Heart right ventricle (tissue), 16 donors: ENCODE measurements at regions not wholly inside any gene's neighbourhood (a gene's known extent, or its start where the extent isn't known, plus 50 kb on each side); places are given as distances from the start of the nearest gene placed in this dataset.

Experiments
- ATAC-seq, 8 donors: fragments of 200-7000 bp; cut with Tn5 transposase; one replicate each; pipeline ENCODE4 v1.9.1; 2020; ENCODE audit warnings: mild to moderate bottlenecking in 8 of 8, moderate library complexity in 8 of 8, moderate number of reproducible peaks in 1 of 8
- DNase-seq, 2 donors: peaks; one replicate each; pipeline ENCODE4 v3.0.0-alpha.2; 2020
- H3K27ac ChIP-seq, 10 donors: fragments of 200-600 bp; sonication (generic) in 2 of 10; one replicate each; pipeline versions ENCODE4 v1.5.0 to v1.8.0; 2020 to 2022; ENCODE audit warnings: mild to moderate bottlenecking in 3 of 10
- H3K27me3 ChIP-seq, 7 donors: fragments of 200-600 bp; one replicate each; pipeline ENCODE4 v1.8.0; 2021 to 2022; ENCODE audit warnings: mild to moderate bottlenecking in 2 of 7
- H3K36me3 ChIP-seq, 9 donors: fragments of 200-600 bp; sonication (generic) in 1 of 9; one replicate each; pipeline versions ENCODE4 v1.5.0 to v1.8.0; 2020 to 2022; ENCODE audit warnings: mild to moderate bottlenecking in 2 of 9
- H3K4me1 ChIP-seq, 9 donors: fragments of 200-600 bp; sonication (generic) in 1 of 9; one replicate each; pipeline versions ENCODE4 v1.5.0 to v1.8.0; 2020 to 2022; ENCODE audit warnings: mild to moderate bottlenecking in 4 of 9
- H3K4me3 ChIP-seq, 10 donors: fragments of 200-600 bp; sonication (generic) in 2 of 10; one replicate each; pipeline versions ENCODE4 v1.5.0 to v1.8.0; 2020 to 2022; ENCODE audit warnings: mild to moderate bottlenecking in 7 of 10, moderate library complexity in 2 of 10
- H3K9me3 ChIP-seq, 11 donors: fragments of 200-600 bp in 10 of 11; sonication (generic) in 2 of 11; one replicate each; pipeline versions ENCODE4 v1.5.0 to v1.8.0; 2013 to 2022; ENCODE audit warnings: mild to moderate bottlenecking in 2 of 11, control low read depth in 1 of 11, moderate library complexity in 1 of 11
- CTCF ChIP-seq, 9 donors: fragments of 200-600 bp; sonication (generic) in 2 of 9; IDR thresholded peaks; one replicate each; pipeline versions ENCODE4 v1.5.0 to v1.8.0; 2021 to 2022; ENCODE audit warnings: antibody characterized with exemption in 9 of 9, mild to moderate bottlenecking in 5 of 9, moderate library complexity in 1 of 9
- WGBS, 2 donors: extraction: QIAGEN DNeasy Blood & Tissue Kit; methylation state at CpG; one replicate each; pipeline ENCODE4 v1.1.7; 2013; ENCODE audit warnings: inconsistent platforms in 1 of 2; 5-methylcytosine and 5-hydroxymethylcytosine counted together
- intact Hi-C, 10 donors: fragments of 100-400 bp; cut with DNase I; formaldehyde crosslinking; loops; one replicate each; pipeline versions ENCODE4 v1.11.1 to v1.14.2; 2022
- donor health status: Arrhythmogenic right ventricular cardiomyopathy.
- donor health status: ischemic (EF 13 %, LVEDD 7.1; RV severe dilation, severe dysfunction).
- donor health status: healthy with polysubstance abuse.
- donor health status: DM: no; HTN: yes; CAD: no.
- donor health status: DM: no; HTN: no; CAD: no.
- donor health status: ischemic (EF 25% LVEDD 6.9; RV normal size, moderate dysfunction).
- donor health status: ischemic (EF 25% LVEDD 5.7; RV mildly dilated, moderate dysfunction).
- donor health status: healthy.
- donor health status: DM: yes; HTN: yes; CAD: no.
- donor health status: Ischemic cardiomyopathy.
- donor health status: ischemic (EF 35%, LVEDD 5.7; RV mildly dilated, moderate dysfunction).
- donor health status: nonischemic (EF 11% LVEDD 7.7; RV severe dilation, severe dysfunction).
- donor health status: DM: yes; HTN: yes; CAD: no.
- donor health status: PGD.
- donor health status: ischemic (EF 29% LVEDD 5.4; RV normal size, mild dysfunction).
- donor health status: nonischemic (EF 23%, LVEDD 6.1; RV moderate dilation, normal function).

GRCh38 chr2:239775623-239776435 is 249.3 kb downstream of the NDUFA10 start:
- 62 to 63% methylated on average over 21 of the region's 21 CpGs for WGBS, 2 donors

GRCh38 chr2:239774933-239775622 is 250.1 kb downstream of the NDUFA10 start:
- intact Hi-C loops, result no loop called here
- Histone ChIP-seq H3K4me1 (no peaks in the 10 kb centered on the region), H3K36me3 (no peaks in the 10 kb centered on the region), H3K27me3 (peaks cover 0 to 62% (median 46%) of the 10 kb centered on the region in 7 donors), H3K9me3 (peaks cover 0 to 20% (median 7%) of the 10 kb centered on the region in 11 donors), H3K27ac (no peak overlapping the region), H3K4me3 (no peak overlapping the region)
- no peak for ATAC-seq
- WGBS, 2 donors, result 76 to 85% methylated on average over 17 of the region's 17 CpGs
- no peak for DNase-seq
- no peak for TF ChIP-seq CTCF (IDR thresholded peaks at IDR 0.05)

More at GRCh38 chr2:239775623-239776435, 249.3 kb downstream of the NDUFA10 start:
- DNase-seq (no peak), ATAC-seq (no peak)
- H3K27ac ChIP-seq, result no peak overlapping the region
- intact Hi-C loops, result no loop called here
- TF ChIP-seq CTCF (IDR thresholded peaks at IDR 0.05), result no peak
- H3K4me3 ChIP-seq, result no peak overlapping the region
- H3K4me1 ChIP-seq, result no peaks in the 10 kb centered on the region
- H3K27me3 ChIP-seq, result peaks cover 0 to 62% (median 50%) of the 10 kb centered on the region in 7 donors
- no peaks in the 10 kb centered on the region for H3K36me3 ChIP-seq
- peaks cover 0 to 20% (median 7%) of the 10 kb centered on the region in 11 donors for H3K9me3 ChIP-seq

GRCh38 chr2:239774142-239774462 is 251.0 kb downstream of the NDUFA10 start:
- ATAC-seq, result no peak
- 76 to 90% methylated on average over 4 of the region's 4 CpGs for WGBS, 2 donors

More at GRCh38 chr2:239774142-239774462, 251.0 kb downstream of the NDUFA10 start:
- no peaks in the 10 kb centered on the region for H3K36me3 ChIP-seq
- no peak overlapping the region for H3K4me3 ChIP-seq
- H3K9me3 ChIP-seq, result peaks cover 0 to 20% (median 7%) of the 10 kb centered on the region in 11 donors
- no peak for DNase-seq
- TF ChIP-seq CTCF (IDR thresholded peaks at IDR 0.05), result no peak
- H3K27me3 ChIP-seq, result peaks cover 0 to 58% (median 46%) of the 10 kb centered on the region in 7 donors
- H3K4me1 ChIP-seq, result no peaks in the 10 kb centered on the region
- no peak overlapping the region for H3K27ac ChIP-seq
- intact Hi-C loops, result no loop called here
